ENCODE measurements at regions not wholly inside any gene's neighbourhood (a gene's known extent, or its start where the extent isn't known, plus 50 kb on each side); places are given as distances from the start of the nearest gene placed in this dataset.

DNA sequence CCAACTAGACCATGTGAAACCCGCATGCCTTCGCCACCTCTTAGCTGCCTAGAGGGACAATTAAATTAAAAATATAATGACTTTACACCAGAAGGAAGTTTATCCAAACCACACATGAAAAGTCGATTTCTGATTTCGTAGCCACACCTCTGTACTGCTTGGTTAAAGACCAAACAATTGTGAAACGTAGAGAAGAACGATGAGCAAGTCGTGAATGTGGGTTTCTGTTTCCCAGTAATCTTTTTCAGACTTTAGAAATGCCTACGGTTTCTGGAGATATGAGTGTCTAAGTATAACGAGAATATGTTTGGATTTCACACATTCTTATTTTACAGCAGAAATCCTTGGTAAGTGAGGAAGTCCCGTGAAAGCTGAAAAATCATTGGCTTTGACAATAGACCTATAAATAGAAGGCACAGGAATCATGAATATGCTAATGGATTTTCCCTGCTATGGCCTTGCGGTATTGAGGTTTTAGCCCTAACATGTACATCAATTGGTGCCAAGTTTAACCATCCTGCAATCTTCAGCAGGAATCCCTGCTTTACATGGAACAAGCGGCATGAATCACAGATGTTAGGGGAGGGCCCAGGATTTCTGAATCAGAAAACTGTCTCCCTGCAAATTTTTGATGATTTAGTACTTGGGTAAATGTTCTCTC lies 105.6 kb downstream of the TTC32 start:
- POLR2A ChIA-PET, result no interaction called here
- DNase-seq (ENCODE audit: low read depth), result peak; percentile 90
- Histone ChIP-seq H3K36me3 (ENCODE audit: control insufficient read depth, insufficient read depth, low read length) (no peaks in the 10 kb centered on the region), H3K27me3 (ENCODE audit: control insufficient read depth, insufficient read depth, low read length) (peaks cover 3% of the 10 kb centered on the region), H3K4me3 (ENCODE audit: low read depth, low read length) (no peak overlapping the region)
- TF ChIP-seq, protein P1, sequence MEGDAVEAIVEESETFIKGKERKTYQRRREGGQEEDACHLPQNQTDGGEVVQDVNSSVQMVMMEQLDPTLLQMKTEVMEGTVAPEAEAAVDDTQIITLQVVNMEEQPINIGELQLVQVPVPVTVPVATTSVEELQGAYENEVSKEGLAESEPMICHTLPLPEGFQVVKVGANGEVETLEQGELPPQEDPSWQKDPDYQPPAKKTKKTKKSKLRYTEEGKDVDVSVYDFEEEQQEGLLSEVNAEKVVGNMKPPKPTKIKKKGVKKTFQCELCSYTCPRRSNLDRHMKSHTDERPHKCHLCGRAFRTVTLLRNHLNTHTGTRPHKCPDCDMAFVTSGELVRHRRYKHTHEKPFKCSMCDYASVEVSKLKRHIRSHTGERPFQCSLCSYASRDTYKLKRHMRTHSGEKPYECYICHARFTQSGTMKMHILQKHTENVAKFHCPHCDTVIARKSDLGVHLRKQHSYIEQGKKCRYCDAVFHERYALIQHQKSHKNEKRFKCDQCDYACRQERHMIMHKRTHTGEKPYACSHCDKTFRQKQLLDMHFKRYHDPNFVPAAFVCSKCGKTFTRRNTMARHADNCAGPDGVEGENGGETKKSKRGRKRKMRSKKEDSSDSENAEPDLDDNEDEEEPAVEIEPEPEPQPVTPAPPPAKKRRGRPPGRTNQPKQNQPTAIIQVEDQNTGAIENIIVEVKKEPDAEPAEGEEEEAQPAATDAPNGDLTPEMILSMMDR (IDR thresholded peaks at IDR 0.05; ENCODE audit: insufficient read depth, low read depth, low read length), result no peak
- CTCF ChIA-PET, result interaction anchor here (1.0 kb wide), 1 partner anchor 8 kb away, joined by 3 read pairs; no protein-coding TSS in a partner anchor

DNA sequence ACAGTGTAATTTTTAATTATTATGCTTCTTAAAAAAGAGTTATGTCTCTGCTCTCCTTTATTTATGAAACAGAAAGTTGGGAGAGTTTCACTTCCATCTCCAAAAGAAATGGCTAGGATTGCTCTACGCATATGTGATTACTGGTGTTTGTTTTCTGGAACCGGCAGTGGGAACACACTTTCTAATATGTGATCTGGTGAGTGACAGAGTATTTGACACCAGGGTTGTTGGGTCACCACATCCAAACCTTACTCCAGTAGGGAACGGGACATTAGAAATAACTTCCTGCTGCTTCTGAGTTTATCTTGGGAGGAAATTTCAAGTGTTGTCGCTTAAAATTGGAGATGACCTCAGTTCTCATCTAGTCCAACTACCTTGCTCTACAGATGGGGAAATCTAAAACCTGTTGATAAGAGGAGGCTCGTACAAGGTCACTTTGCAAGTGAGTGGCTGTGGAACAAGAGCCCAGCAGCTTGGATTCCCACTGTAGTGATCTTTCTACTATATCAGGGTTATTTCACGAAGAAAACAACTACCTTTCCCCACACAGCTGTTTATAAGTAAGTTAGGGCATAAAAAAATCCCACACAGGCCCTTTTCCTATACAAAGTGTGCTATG lies 108.5 kb downstream of the TTC32 start:
- H3K4me3 ChIP-seq (ENCODE audit: low read depth, low read length), result no peak overlapping the region
- no peaks in the 10 kb centered on the region for H3K36me3 ChIP-seq (ENCODE audit: control insufficient read depth, insufficient read depth, low read length)
- TF ChIP-seq, protein P1 (IDR thresholded peaks at IDR 0.05; ENCODE audit: insufficient read depth, low read depth, low read length), result no peak
- ChIA-PET CTCF (no interaction called here), POLR2A (no interaction called here)
- DNase-seq (ENCODE audit: low read depth), result no peak
- peaks cover 3% of the 10 kb centered on the region for H3K27me3 ChIP-seq (ENCODE audit: control insufficient read depth, insufficient read depth, low read length)

DNA sequence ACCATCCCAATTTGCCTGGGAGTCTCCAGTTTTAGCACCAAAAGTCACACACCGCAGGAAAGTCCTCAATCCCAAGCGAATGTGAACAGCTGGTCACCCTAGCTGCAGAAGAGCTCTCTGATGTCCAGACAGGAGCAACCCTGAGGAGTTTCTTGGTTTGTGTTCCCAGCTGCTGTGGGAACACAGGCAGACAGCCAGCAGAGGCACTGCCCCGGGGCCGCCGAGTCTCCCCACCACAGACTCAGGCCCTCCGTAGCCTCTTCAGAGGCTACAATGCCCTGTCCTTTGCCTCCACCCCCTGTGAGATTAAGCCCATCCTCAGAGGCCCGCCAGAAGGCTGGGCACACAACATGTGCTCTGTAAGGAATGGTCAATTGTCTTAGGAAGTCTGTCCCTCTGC lies 111.5 kb downstream of the TTC32 start:
- TF ChIP-seq, protein P1 (IDR thresholded peaks at IDR 0.05; ENCODE audit: insufficient read depth, low read depth, low read length), result no peak
- no peak for DNase-seq (ENCODE audit: low read depth)
- POLR2A ChIA-PET, result interaction anchor here (0.6 kb wide), 1 partner anchor 556 kb away, joined by 3 read pairs; no protein-coding TSS in a partner anchor

DNA sequence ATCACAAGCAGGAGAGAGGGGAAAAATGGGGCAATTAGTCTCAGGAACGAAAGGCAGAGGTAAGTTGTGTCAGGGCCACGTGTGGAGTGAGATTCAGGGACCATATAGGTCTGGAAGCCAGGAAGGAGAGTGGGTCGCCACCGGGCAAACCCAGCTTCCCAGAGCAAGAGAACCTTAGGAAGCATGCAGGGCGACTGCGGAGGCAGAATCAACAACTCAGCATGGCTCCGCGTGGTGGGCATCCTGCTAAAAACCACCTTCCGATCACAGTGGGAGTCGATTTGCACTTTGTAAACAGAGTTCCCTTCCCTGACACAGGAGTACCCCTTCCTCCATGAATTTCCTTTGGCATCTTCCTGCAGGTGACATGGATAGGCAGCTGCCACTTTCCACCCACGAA lies 114.6 kb downstream of the TTC32 start:
- TF ChIP-seq, protein P1 (IDR thresholded peaks at IDR 0.05; ENCODE audit: insufficient read depth, low read depth, low read length), result no peak
- no peak for DNase-seq (ENCODE audit: low read depth)
- ChIA-PET POLR2A (no interaction called here), CTCF (interaction anchor here (1.2 to 1.3 kb wide), 2 partner anchors 9 to 10 kb away, joined by 3 to 4 read pairs; no protein-coding TSS in a partner anchor)
- Histone ChIP-seq H3K27me3 (ENCODE audit: control insufficient read depth, insufficient read depth, low read length) (peaks cover 3% of the 10 kb centered on the region; the same call in 1 of the 2 replicates), H3K36me3 (ENCODE audit: control insufficient read depth, insufficient read depth, low read length) (no peaks in the 10 kb centered on the region), H3K4me3 (ENCODE audit: low read depth, low read length) (no peak overlapping the region)

More for the DNA sequence above, 111.5 kb downstream of the TTC32 start:
- CTCF ChIA-PET, result interaction anchor here (1.1 kb wide), 1 partner anchor 14 kb away, joined by 3 read pairs; no protein-coding TSS in a partner anchor
- Histone ChIP-seq H3K27me3 (ENCODE audit: control insufficient read depth, insufficient read depth, low read length) (peaks cover 3% of the 10 kb centered on the region), H3K4me3 (ENCODE audit: low read depth, low read length) (no peak overlapping the region), H3K36me3 (ENCODE audit: control insufficient read depth, insufficient read depth, low read length) (no peaks in the 10 kb centered on the region)

DNA sequence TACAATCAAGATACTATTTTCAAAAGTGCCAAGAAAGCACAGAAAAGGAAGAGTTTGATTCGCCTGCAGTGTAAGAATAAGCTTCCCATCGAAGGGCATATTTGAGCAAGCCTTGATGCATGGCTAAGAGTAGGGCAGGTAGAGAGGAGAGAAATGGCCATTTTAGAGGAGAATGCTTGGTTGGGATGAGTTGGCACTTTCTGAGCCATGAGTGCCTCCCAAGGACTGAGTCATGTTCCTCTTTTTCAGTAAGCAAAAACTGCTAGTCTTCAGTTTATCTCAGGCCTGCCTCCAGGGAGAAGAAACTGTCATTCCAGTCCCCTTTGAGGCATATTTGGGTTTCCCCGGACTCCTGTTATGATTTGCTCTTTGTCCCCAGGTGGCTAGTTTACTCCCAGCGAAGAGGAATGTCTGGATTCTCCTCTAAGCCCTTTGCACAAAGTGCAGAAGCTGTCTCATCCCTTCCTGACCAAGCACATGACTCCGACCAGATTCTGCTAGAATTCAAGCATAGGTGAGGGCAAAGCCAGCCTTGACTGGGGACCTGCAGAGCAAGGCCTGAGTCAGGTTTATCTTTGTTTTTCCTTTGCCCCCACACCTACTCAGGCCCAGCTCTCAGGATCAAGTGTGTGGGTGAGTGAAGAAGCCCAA lies 115.2 kb downstream of the TTC32 start:
- H3K36me3 ChIP-seq (ENCODE audit: control insufficient read depth, insufficient read depth, low read length), result no peaks in the 10 kb centered on the region
- CTCF ChIA-PET, result interaction anchor here (1.1 kb wide), 1 partner anchor 77 kb away, joined by 4 read pairs; no protein-coding TSS in a partner anchor
- H3K4me3 ChIP-seq (ENCODE audit: low read depth, low read length), result no peak overlapping the region
- no peaks in the 10 kb centered on the region; the same call in 1 of the 2 replicates for H3K27me3 ChIP-seq (ENCODE audit: control insufficient read depth, insufficient read depth, low read length)
- DNase-seq (ENCODE audit: low read depth), result no peak
- POLR2A ChIA-PET, result no interaction called here
- TF ChIP-seq, protein P1 (IDR thresholded peaks at IDR 0.05; ENCODE audit: insufficient read depth, low read depth, low read length), result no peak
